GM12878 (cell line): ENCODE measurements at regions not wholly inside any gene's neighbourhood (a gene's known extent, or its start where the extent isn't known, plus 50 kb on each side); places are given as distances from the start of the nearest gene placed in this dataset.

ENCODE experiments used
- ATAC-seq: fragments of 200-7000 bp; cut with Tn5 transposase; 3 replicates; pipeline ENCODE4 v1.9.1; 2020; ENCODE audit warnings: mild to moderate bottlenecking, moderate library complexity
- BruUV-seq: library from RNA; stranded (reverse); fragments of 400-500 nt; replicated peaks from 2 replicates; lab custom pipeline; 2021; lab: Mats Ljungman, UMichigan
- CTCF ChIA-PET: fragments of 300-600 bp; sonication (Branson Sonifier 250); formaldehyde crosslinking; extraction: SDS; loops from one replicate; lab custom pipeline; 2021; ENCODE audit warnings: inconsistent platforms; lab: Yijun Ruan, JAX
- POLR2A ChIA-PET: fragments of 350-600 bp; formaldehyde crosslinking; extraction: SDS; loops from one replicate; lab custom pipeline; 2021; ENCODE audit warnings: inconsistent platforms; lab: Charles Lee
- RAD21 ChIA-PET: fragments of 300-600 bp; sonication (Branson Sonifier 250); formaldehyde crosslinking; loops from one replicate; lab custom pipeline; 2023; ENCODE audit warnings: antibody characterized with exemption; ENCODE audit not compliant: unreplicated experiment; lab: Charles Lee
- SMC1A ChIA-PET: fragments of 300-600 bp; sonication (Branson Sonifier 250); formaldehyde crosslinking; loops from one replicate; lab custom pipeline; 2023; ENCODE audit not compliant: unreplicated experiment, uncharacterized antibody; lab: Charles Lee
- DNase-seq: peaks from one replicate; pipeline ENCODE4 v3.0.0-alpha.2; 2011; ENCODE audit warnings: low read depth, low spot score
- FAIRE-seq: peaks from 3 replicates; lab custom pipeline; 2011; peaks lifted over from hg19 to GRCh38; lab: Jason Lieb, UNC
- H2AFZ ChIP-seq: 2 replicates; pipeline ENCODE4 v1.6.0; 2011; ENCODE audit warnings: low read depth, low read length, control low read depth; ENCODE audit not compliant: control insufficient read depth
- H3K27ac ChIP-seq: 2 replicates; pipeline ENCODE4 v1.5.1; 2011; ENCODE audit warnings: control low read depth; ENCODE audit not compliant: control insufficient read depth, insufficient read depth
- H3K27me3 ChIP-seq, 2 experiments: replicated peaks in 1 of 2; 2 replicates each; pipeline versions ENCODE4 v1.6.0 to v1.6.1; 2011; ENCODE audit warnings: low read length in 1 of 2; ENCODE audit not compliant: control insufficient read depth in 2 of 2, insufficient read depth in 2 of 2
- H3K36me3 ChIP-seq, 2 experiments: 2 replicates each; pipeline ENCODE4 v1.5.1; 2011; ENCODE audit warnings: low read length in 1 of 2; ENCODE audit not compliant: control insufficient read depth in 2 of 2, insufficient read depth in 2 of 2
- H3K4me1 ChIP-seq: 2 replicates; pipeline ENCODE4 v1.6.1; 2011; ENCODE audit warnings: mild to moderate bottlenecking, low read length, moderate library complexity, mixed read lengths; ENCODE audit not compliant: control insufficient read depth, insufficient read depth
- H3K4me2 ChIP-seq: 2 replicates; pipeline ENCODE4 v1.6.0; 2011; ENCODE audit warnings: control low read depth; ENCODE audit not compliant: control insufficient read depth, insufficient read depth
- H3K4me3 ChIP-seq: fragments of 200-600 bp; sonication (generic); 2 replicates; pipeline ENCODE4 v1.5.1; 2016
- H3K79me2 ChIP-seq: 2 replicates; pipeline ENCODE4 v1.6.0; 2011; ENCODE audit warnings: low read length; ENCODE audit not compliant: control insufficient read depth, insufficient read depth
- H3K9ac ChIP-seq: 2 replicates; pipeline ENCODE4 v1.8.0; 2011; ENCODE audit warnings: low read length, control low read depth, mixed read lengths; ENCODE audit not compliant: control insufficient read depth, insufficient read depth
- H3K9me3 ChIP-seq: replicated peaks from 3 replicates; pipeline ENCODE4 v1.5.1; 2011; ENCODE audit warnings: mild to moderate bottlenecking, low read length; ENCODE audit not compliant: control insufficient read depth, insufficient read depth
- H4K20me1 ChIP-seq: 2 replicates; pipeline ENCODE4 v1.6.0; 2011; ENCODE audit not compliant: control insufficient read depth, insufficient read depth
- HDAC2 ChIP-seq: fragments of 200-600 bp; sonication (generic); IDR thresholded peaks from 2 replicates; pipeline ENCODE4 v1.6.1; 2017
- NKRF ChIP-seq: fragments of 450-650 bp; conservative IDR thresholded peaks from 2 replicates; pipeline ENCODE4 v1.6.1; 2017; ENCODE audit warnings: mild to moderate bottlenecking, moderate library complexity
- POU2F2 ChIP-seq: IDR thresholded peaks from 3 replicates; pipeline ENCODE4 v1.6.1; 2011; ENCODE audit warnings: low read depth, mild to moderate bottlenecking, low read length, borderline replicate concordance
- ZNF207 ChIP-seq: fragments of 450-650 bp; IDR thresholded peaks from 2 replicates; pipeline ENCODE4 v1.6.1; 2014; ENCODE audit warnings: antibody characterized with exemption, mild to moderate bottlenecking, borderline replicate concordance
- ZZZ3 ChIP-seq: IDR thresholded peaks from 2 replicates; pipeline ENCODE4 v1.6.1; 2011; ENCODE audit warnings: low read depth; ENCODE audit not compliant: control insufficient read depth, insufficient read length
- WGBS: methylation state at CpG from one replicate; pipeline ENCODE4 v1.1.6; 2016; ENCODE audit warnings: low lambda C conversion rate; ENCODE audit not compliant: insufficient replicate concordance, insufficient coverage; ENCODE audit errors: missing lambda C conversion rate; 5-methylcytosine and 5-hydroxymethylcytosine counted together
- in situ Hi-C: fragments of 300-500 bp; cut with MboI; formaldehyde crosslinking; loops from 9 replicates; pipeline ENCODE4 v1.14.3; 2018; ENCODE audit warnings: mixed read lengths
- intact Hi-C: fragments of 100-400 bp; cut with micrococcal nuclease; formaldehyde crosslinking; loops from one replicate; pipeline ENCODE4 v1.14.2; 2022; ENCODE audit not compliant: unreplicated experiment
- TF ChIP-seq, protein P1 (sequence below): fragments of 450-650 bp; IDR thresholded peaks from 2 replicates; pipeline ENCODE4 v1.6.1; 2016; ENCODE audit warnings: mild to moderate bottlenecking, moderate library complexity, borderline replicate concordance
- TF ChIP-seq, protein P2 (sequence below): IDR thresholded peaks from 2 replicates; pipeline ENCODE4 v1.6.1; 2011; ENCODE audit warnings: low read depth, low read length, improper control_type of control experiment, borderline replicate concordance

GRCh38 chr2:7954234-7954633 is 727.6 kb upstream of the ID2 start:
- CTCF ChIA-PET = interaction anchor here (1.2 kb wide), 1 partner anchor 17 kb away, joined by 3 read pairs; no protein-coding TSS in a partner anchor
- no TSS peak for BruUV-seq
- in situ Hi-C loops = no loop called here

DNA sequence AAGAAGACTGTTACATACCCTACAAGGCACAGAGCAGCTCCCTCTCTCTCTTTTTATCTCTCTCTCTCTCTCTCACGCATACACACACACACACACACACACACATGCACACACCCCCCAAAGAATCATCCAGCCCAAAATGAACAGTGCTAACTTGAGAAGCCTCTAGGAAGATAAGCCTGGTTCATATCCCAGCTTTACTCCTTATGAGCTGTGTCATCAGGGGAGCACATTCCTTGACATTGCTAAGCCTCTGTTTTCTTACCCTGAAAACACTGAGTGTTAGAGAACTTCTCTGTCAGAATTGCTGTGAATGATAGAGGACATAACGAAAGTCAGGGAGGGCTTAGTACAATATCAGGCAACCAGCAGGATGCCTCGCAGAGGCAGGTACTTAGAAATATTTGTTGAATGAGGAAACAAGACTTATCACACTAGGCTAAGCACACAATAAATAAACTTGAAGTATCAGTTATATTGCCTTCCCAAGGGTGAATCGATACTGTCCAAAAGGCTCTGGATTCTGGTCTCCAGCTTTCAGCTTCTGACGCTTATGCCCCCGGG is 725.6 kb upstream of the ID2 start:
- POLR2A ChIA-PET = no interaction called here
- no TSS peak for BruUV-seq
- Histone ChIP-seq H3K4me3 (no peak overlapping the region), H3K79me2 (no peaks in the 10 kb centered on the region), H3K9ac (no peak overlapping the region), H2AFZ (no peak overlapping the region), H3K4me1 (no peaks in the 10 kb centered on the region), H3K4me2 (no peak overlapping the region), H3K36me3 (no peaks in the 10 kb centered on the region), H3K27ac (no peak overlapping the region), H4K20me1 (no peaks in the 10 kb centered on the region), H3K9me3 (no peaks in the 10 kb centered on the region), H3K27me3 (0 out of 4 replicates have a peak, but pooled peaks cover 0 to 5% of the 10 kb centered on the region in 2 experiments)
- in situ Hi-C loops = no loop called here
- FAIRE-seq (no peak), ATAC-seq (no peak), DNase-seq (no peak)
- CTCF ChIA-PET = no interaction called here
- SMC1A ChIA-PET = interaction anchor here (0.7 kb wide), 1 partner anchor 15 kb away, joined by 3 read pairs; no protein-coding TSS in a partner anchor
- WGBS = 43% methylated on average over 5 of the region's 6 CpGs
- RAD21 ChIA-PET = no interaction called here
- intact Hi-C loops = no loop called here
- no peak for TF ChIP-seq ZZZ3
- no peak for TF ChIP-seq POU2F2
- TF ChIP-seq ZNF207 = no peak
- no peak for TF ChIP-seq NKRF
- TF ChIP-seq, protein P1, sequence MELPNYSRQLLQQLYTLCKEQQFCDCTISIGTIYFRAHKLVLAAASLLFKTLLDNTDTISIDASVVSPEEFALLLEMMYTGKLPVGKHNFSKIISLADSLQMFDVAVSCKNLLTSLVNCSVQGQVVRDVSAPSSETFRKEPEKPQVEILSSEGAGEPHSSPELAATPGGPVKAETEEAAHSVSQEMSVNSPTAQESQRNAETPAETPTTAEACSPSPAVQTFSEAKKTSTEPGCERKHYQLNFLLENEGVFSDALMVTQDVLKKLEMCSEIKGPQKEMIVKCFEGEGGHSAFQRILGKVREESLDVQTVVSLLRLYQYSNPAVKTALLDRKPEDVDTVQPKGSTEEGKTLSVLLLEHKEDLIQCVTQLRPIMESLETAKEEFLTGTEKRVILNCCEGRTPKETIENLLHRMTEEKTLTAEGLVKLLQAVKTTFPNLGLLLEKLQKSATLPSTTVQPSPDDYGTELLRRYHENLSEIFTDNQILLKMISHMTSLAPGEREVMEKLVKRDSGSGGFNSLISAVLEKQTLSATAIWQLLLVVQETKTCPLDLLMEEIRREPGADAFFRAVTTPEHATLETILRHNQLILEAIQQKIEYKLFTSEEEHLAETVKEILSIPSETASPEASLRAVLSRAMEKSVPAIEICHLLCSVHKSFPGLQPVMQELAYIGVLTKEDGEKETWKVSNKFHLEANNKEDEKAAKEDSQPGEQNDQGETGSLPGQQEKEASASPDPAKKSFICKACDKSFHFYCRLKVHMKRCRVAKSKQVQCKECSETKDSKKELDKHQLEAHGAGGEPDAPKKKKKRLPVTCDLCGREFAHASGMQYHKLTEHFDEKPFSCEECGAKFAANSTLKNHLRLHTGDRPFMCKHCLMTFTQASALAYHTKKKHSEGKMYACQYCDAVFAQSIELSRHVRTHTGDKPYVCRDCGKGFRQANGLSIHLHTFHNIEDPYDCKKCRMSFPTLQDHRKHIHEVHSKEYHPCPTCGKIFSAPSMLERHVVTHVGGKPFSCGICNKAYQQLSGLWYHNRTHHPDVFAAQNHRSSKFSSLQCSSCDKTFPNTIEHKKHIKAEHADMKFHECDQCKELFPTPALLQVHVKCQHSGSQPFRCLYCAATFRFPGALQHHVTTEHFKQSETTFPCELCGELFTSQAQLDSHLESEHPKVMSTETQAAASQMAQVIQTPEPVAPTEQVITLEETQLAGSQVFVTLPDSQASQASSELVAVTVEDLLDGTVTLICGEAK = no peak
- no peak for TF ChIP-seq HDAC2

More at GRCh38 chr2:7954234-7954633, 727.6 kb upstream of the ID2 start:
- SMC1A ChIA-PET = interaction anchor here (0.8 to 1.5 kb wide), 4 partner anchors 18 to 215 kb away, joined by 3 to 4 read pairs (median 3); no protein-coding TSS in a partner anchor
- H3K9me3 ChIP-seq = no peaks in the 10 kb centered on the region; the same call in 2 of the 3 replicates
- TF ChIP-seq, protein P2, sequence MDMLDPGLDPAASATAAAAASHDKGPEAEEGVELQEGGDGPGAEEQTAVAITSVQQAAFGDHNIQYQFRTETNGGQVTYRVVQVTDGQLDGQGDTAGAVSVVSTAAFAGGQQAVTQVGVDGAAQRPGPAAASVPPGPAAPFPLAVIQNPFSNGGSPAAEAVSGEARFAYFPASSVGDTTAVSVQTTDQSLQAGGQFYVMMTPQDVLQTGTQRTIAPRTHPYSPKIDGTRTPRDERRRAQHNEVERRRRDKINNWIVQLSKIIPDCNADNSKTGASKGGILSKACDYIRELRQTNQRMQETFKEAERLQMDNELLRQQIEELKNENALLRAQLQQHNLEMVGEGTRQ = no peak
- TF ChIP-seq, all 136 proteins: peak for 0
- H3K9ac ChIP-seq = no peak overlapping the region
- no peak for FAIRE-seq
- ATAC-seq = no peak
- intact Hi-C loops = no loop called here
- no peak overlapping the region for H2AFZ ChIP-seq
- peaks cover 0 to 5% of the 10 kb centered on the region in 2 experiments; a peak in 1 of 4 replicates for H3K27me3 ChIP-seq
- no peaks in the 10 kb centered on the region for H3K79me2 ChIP-seq
- ChIA-PET RAD21 (no interaction called here), POLR2A (interaction anchor here (0.7 kb wide), 1 partner anchor 12 kb away, joined by 3 read pairs; no protein-coding TSS in a partner anchor)
- H3K4me3 ChIP-seq = no peak overlapping the region
- DNase-seq = no peak
- 25% methylated on average over 4 of the region's 4 CpGs for WGBS
- H4K20me1 ChIP-seq = no peaks in the 10 kb centered on the region
- no peak overlapping the region for H3K27ac ChIP-seq
- no peaks in the 10 kb centered on the region for H3K36me3 ChIP-seq
- H3K4me2 ChIP-seq = no peak overlapping the region
- H3K4me1 ChIP-seq = no peaks in the 10 kb centered on the region
